Tibial artery (tissue), 4 donors: ENCODE measurements at regions not wholly inside any gene's neighbourhood (a gene's known extent, or its start where the extent isn't known, plus 50 kb on each side); places are given as distances from the start of the nearest gene placed in this dataset.

Experiments
- DNase-seq, 2 donors: peaks; one replicate each; pipeline ENCODE4 v3.0.0-alpha.2; 2019
- H3K27ac ChIP-seq, 2 donors: fragments of 200-600 bp; sonication (generic) in 1 of 2; 1 replicate in 1 of 2; 2 replicates in 1 of 2; pipeline ENCODE4 v1.5.1; 2018 to 2019; ENCODE audit warnings: mild to moderate bottlenecking in 1 of 2
- H3K27me3 ChIP-seq, 2 donors: fragments of 200-600 bp; sonication (generic) in 1 of 2; one replicate each; pipeline versions ENCODE4 v1.5.1 to v1.6.0; 2016 to 2019
- H3K36me3 ChIP-seq, 3 donors: fragments of 200-600 bp; sonication (generic) in 2 of 3; one replicate each; pipeline ENCODE4 v1.5.1; 2016 to 2019; ENCODE audit warnings: mild to moderate bottlenecking in 2 of 3
- H3K4me1 ChIP-seq, 4 donors: fragments of 200-600 bp; sonication (generic) in 2 of 4; 1 replicate in 3 of 4; 2 replicates in 1 of 4; pipeline ENCODE4 v1.5.1; 2016 to 2019
- H3K4me3 ChIP-seq, 2 donors: fragments of 200-600 bp; sonication (generic) in 1 of 2; 1 replicate in 1 of 2; 2 replicates in 1 of 2; pipeline ENCODE4 v1.5.1; 2018 to 2019; ENCODE audit warnings: mild to moderate bottlenecking in 2 of 2
- H3K9me3 ChIP-seq, 3 donors: fragments of 200-600 bp; sonication (generic) in 1 of 3; one replicate each; pipeline ENCODE4 v1.5.1; 2016 to 2019
- intact Hi-C: fragments of 100-400 bp; cut with DNase I; formaldehyde crosslinking; loops from one replicate; pipeline ENCODE4 v1.15.0; 2023; ENCODE audit warnings: low total_unique reads
- TF ChIP-seq, protein P1 (sequence below), 2 experiments: fragments of 200-600 bp in 1 of 2; fragments of 450-650 bp in 1 of 2; IDR thresholded peaks; one replicate each; pipeline ENCODE4 v1.5.1; 2017 to 2019; ENCODE audit warnings: antibody characterized with exemption in 2 of 2, mild to moderate bottlenecking in 1 of 2, moderate library complexity in 1 of 2

DNA sequence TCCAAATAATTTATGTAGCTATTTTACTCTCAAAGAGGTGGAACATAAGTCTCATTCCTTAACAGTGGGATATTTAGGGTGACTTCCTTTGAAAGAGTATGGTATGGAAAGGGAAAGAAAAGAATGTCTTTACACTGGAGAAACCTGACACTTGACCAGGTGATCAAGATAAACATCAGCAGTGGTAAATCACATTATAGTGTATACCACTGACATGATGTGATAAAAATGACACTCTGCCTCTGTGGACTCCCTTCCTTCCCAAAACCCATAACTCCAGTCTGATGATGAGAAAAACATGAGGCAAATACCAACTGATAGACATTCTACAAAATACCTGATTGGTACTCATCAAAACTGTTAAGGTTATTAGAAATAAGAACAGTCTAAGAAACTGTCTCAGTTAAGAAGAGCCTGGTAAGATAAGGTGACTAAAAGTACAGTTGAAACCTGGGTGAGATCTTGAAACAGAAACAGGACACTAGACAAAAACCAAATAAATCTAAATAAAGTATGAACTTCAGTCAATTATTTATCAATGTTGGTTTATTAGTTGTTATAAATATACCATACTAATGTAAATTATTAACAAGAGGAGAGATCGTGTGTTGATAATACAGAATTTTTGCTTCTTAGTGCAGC is 144.2 kb upstream of the PCDH18 start:
- no peaks in the 10 kb centered on the region for H3K36me3 ChIP-seq
- TF ChIP-seq, protein P1, sequence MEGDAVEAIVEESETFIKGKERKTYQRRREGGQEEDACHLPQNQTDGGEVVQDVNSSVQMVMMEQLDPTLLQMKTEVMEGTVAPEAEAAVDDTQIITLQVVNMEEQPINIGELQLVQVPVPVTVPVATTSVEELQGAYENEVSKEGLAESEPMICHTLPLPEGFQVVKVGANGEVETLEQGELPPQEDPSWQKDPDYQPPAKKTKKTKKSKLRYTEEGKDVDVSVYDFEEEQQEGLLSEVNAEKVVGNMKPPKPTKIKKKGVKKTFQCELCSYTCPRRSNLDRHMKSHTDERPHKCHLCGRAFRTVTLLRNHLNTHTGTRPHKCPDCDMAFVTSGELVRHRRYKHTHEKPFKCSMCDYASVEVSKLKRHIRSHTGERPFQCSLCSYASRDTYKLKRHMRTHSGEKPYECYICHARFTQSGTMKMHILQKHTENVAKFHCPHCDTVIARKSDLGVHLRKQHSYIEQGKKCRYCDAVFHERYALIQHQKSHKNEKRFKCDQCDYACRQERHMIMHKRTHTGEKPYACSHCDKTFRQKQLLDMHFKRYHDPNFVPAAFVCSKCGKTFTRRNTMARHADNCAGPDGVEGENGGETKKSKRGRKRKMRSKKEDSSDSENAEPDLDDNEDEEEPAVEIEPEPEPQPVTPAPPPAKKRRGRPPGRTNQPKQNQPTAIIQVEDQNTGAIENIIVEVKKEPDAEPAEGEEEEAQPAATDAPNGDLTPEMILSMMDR (IDR thresholded peaks at IDR 0.05): no peak
- no peak overlapping the region for H3K4me3 ChIP-seq
- H3K27me3 ChIP-seq: no peaks in the 10 kb centered on the region
- DNase-seq: no peak
- no peak overlapping the region for H3K27ac ChIP-seq
- H3K4me1 ChIP-seq: peaks cover 0 to 23% (median 7%) of the 10 kb centered on the region in 4 donors
- intact Hi-C loops: no loop called here
- H3K9me3 ChIP-seq: no peaks in the 10 kb centered on the region

DNA sequence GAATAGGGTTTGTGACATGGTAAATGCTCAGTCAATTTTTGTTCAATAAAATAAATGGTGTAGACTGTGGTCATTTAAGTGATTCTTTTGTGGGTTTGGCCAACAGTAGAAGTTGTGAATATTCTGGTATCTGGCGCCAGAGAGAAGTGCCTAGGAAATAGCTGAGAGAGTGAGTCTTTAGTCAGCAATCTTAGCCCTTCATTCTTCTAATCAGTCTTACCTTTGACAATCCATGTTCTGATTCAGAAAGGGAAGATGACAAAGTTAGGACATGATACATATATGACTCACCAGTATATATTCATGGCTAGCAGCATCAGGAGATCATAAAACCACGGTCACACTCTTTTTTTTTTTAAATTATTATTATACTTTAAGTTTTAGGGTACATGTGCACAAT is 141.8 kb upstream of the PCDH18 start:
- no peaks in the 10 kb centered on the region for H3K36me3 ChIP-seq
- TF ChIP-seq, protein P1 (IDR thresholded peaks at IDR 0.05): no peak
- no peaks in the 10 kb centered on the region for H3K27me3 ChIP-seq

DNA sequence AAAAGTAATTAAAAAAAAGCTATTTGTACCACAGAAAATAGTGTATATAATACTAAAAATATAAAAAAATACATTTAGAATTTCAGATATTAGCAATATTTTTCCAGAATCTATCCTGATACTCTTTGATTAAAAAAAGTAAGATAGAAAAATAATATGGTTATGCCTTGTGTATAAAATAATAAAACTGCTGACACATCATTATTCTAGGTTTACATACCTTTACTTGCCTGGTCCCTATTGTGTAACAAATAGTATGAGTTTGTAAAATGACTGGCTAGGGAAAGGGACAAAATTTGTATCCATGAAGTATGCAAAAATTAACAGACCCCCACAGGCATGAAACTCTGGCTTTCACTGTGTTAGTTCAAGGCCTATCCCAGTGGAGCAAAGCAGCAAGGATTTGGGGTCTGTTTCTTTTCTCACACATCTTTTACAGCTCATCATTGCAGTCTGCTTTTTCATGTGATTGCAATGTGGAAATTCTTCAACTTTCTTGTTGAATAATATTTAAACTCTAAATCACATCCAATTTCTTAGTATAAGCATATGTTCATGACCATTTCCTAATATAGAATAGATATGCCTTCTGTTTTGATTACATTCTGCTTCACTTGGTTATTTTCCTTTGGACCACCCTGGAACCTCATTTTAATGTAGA is 136.7 kb upstream of the PCDH18 start:
- no peak for DNase-seq
- H3K36me3 ChIP-seq: no peaks in the 10 kb centered on the region

More for the DNA sequence above, 141.8 kb upstream of the PCDH18 start:
- H3K9me3 ChIP-seq: no peaks in the 10 kb centered on the region
- H3K27ac ChIP-seq: no peak overlapping the region
- H3K4me1 ChIP-seq: peaks cover 0 to 23% (median 5%) of the 10 kb centered on the region in 4 donors
- H3K4me3 ChIP-seq: no peak overlapping the region
- DNase-seq: no peak
- intact Hi-C loops: no loop called here

GRCh38 chr4:137664416-137664815 is 132.1 kb upstream of the PCDH18 start:
- DNase-seq: no peak
- H3K4me3 ChIP-seq: no peak overlapping the region
- intact Hi-C loops: no loop called here
- peak overlapping the region; percentile 58 to 62 for H3K27ac ChIP-seq
- peaks cover 0 to 41% (median 11%) of the 10 kb centered on the region in 4 donors for H3K4me1 ChIP-seq
- TF ChIP-seq, protein P1 (IDR thresholded peaks at IDR 0.05): no peak
- H3K27me3 ChIP-seq: no peaks in the 10 kb centered on the region
- no peaks in the 10 kb centered on the region for H3K36me3 ChIP-seq
- H3K9me3 ChIP-seq: no peaks in the 10 kb centered on the region

More for the DNA sequence above, 136.7 kb upstream of the PCDH18 start:
- TF ChIP-seq, protein P1 (IDR thresholded peaks at IDR 0.05): no peak
- H3K27ac ChIP-seq: no peak overlapping the region
- intact Hi-C loops: no loop called here
- no peaks in the 10 kb centered on the region for H3K9me3 ChIP-seq
- no peaks in the 10 kb centered on the region for H3K27me3 ChIP-seq
- H3K4me1 ChIP-seq: peaks cover 0 to 10% (median 4%) of the 10 kb centered on the region in 4 donors
- H3K4me3 ChIP-seq: no peak overlapping the region

DNA sequence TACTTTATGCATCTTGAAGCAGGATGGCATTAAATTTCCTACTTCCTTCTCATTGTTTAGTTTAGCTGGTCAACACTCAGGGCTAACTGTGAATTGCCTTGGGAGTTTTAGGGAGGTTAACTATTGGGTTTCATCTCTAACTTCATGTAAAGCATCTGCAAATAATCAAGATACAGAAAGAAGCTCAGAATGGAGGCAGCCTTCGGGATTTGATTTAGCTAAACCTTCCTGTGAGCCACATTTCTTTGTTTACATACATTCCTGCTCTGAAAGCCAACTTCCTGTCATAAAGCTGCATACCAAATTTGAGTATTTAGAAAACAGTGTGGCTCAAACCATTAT is 131.7 kb upstream of the PCDH18 start:
- intact Hi-C loops: no loop called here
- H3K9me3 ChIP-seq: no peaks in the 10 kb centered on the region
- H3K4me1 ChIP-seq: peaks cover 0 to 45% (median 13%) of the 10 kb centered on the region in 4 donors
- H3K27me3 ChIP-seq: no peaks in the 10 kb centered on the region
- H3K4me3 ChIP-seq: no peak overlapping the region
- DNase-seq: no peak
- H3K36me3 ChIP-seq: no peaks in the 10 kb centered on the region
- peak overlapping the region; percentile 58 to 62 for H3K27ac ChIP-seq
- TF ChIP-seq, protein P1 (IDR thresholded peaks at IDR 0.05): no peak
